KMS-11 (cell line): ENCODE measurements at regions not wholly inside any gene's neighbourhood (a gene's known extent, or its start where the extent isn't known, plus 50 kb on each side); places are given as distances from the start of the nearest gene placed in this dataset.

Source experiments
- H2AFZ ChIP-seq: fragments of 200-600 bp; sonication (generic); 2 replicates; pipeline ENCODE4 v1.6.1; 2016; ENCODE audit warnings: antibody characterized with exemption, mixed run types, low read depth
- H3K27ac ChIP-seq: fragments of 200-600 bp; sonication (generic); 2 replicates; pipeline ENCODE4 v1.6.1; 2016; ENCODE audit warnings: mild to moderate bottlenecking, mixed run types
- H3K27me3 ChIP-seq: fragments of 200-600 bp; sonication (generic); 2 replicates; pipeline ENCODE4 v1.6.1; 2017; ENCODE audit warnings: mild to moderate bottlenecking, low read depth, mixed run types, moderate library complexity; ENCODE audit not compliant: insufficient read depth
- H3K36me3 ChIP-seq: fragments of 200-600 bp; sonication (generic); 2 replicates; pipeline ENCODE4 v1.6.1; 2017; ENCODE audit warnings: mild to moderate bottlenecking, mixed run types; ENCODE audit not compliant: insufficient read depth
- H3K4me1 ChIP-seq: fragments of 200-600 bp; sonication (generic); 2 replicates; pipeline ENCODE4 v1.6.1; 2016; ENCODE audit warnings: mild to moderate bottlenecking, low read depth, mixed run types; ENCODE audit not compliant: poor library complexity, severe bottlenecking
- H3K4me2 ChIP-seq: fragments of 200-600 bp; sonication (generic); 2 replicates; pipeline ENCODE4 v1.7.0; 2016; ENCODE audit warnings: mild to moderate bottlenecking, mixed run types
- H3K4me3 ChIP-seq: fragments of 200-600 bp; sonication (generic); IDR thresholded peaks from 2 replicates; pipeline ENCODE4 v1.6.1; 2017; ENCODE audit warnings: low read depth, low read length, mixed read lengths; ENCODE audit not compliant: insufficient read depth
- H3K79me2 ChIP-seq: fragments of 200-600 bp; sonication (generic); 2 replicates; pipeline ENCODE4 v1.6.1; 2016; ENCODE audit warnings: low read depth, mixed run types; ENCODE audit not compliant: insufficient read depth
- H3K9ac ChIP-seq: fragments of 200-600 bp; sonication (generic); 2 replicates; pipeline ENCODE4 v1.6.1; 2016; ENCODE audit warnings: mild to moderate bottlenecking, mixed run types
- H4K20me1 ChIP-seq: fragments of 200-600 bp; sonication (generic); 2 replicates; pipeline ENCODE4 v1.6.1; 2016; ENCODE audit warnings: mild to moderate bottlenecking, mixed run types; ENCODE audit not compliant: insufficient read depth
- TF ChIP-seq, protein P1 (sequence below): fragments of 200-600 bp; sonication (generic); conservative IDR thresholded peaks from 2 replicates; pipeline ENCODE4 v1.6.1; 2017; ENCODE audit warnings: low read depth, mild to moderate bottlenecking, antibody characterized with exemption, low read length, moderate library complexity, mixed read lengths

DNA sequence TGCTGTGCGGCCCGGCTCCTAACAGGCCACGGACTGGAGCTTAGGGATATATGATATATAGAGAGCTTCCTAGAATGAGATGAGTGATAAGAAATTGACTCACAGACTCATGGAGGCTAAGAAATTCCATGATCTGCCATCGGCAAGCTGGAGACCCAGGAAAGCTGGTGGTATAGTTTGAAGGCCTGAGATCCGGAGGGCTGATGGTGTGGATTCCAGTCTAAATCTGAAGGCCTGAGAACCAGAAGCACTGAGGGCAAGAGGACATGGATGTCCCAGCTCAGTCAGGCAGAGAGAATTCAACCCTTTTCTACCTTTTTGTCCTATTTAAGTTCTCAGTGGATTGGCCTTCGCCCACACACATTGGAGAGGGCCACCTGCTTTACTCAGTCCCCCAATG lies 564.8 kb downstream of the TBC1D22A start:
- no peaks in the 10 kb centered on the region for H3K79me2 ChIP-seq
- TF ChIP-seq, protein P1, sequence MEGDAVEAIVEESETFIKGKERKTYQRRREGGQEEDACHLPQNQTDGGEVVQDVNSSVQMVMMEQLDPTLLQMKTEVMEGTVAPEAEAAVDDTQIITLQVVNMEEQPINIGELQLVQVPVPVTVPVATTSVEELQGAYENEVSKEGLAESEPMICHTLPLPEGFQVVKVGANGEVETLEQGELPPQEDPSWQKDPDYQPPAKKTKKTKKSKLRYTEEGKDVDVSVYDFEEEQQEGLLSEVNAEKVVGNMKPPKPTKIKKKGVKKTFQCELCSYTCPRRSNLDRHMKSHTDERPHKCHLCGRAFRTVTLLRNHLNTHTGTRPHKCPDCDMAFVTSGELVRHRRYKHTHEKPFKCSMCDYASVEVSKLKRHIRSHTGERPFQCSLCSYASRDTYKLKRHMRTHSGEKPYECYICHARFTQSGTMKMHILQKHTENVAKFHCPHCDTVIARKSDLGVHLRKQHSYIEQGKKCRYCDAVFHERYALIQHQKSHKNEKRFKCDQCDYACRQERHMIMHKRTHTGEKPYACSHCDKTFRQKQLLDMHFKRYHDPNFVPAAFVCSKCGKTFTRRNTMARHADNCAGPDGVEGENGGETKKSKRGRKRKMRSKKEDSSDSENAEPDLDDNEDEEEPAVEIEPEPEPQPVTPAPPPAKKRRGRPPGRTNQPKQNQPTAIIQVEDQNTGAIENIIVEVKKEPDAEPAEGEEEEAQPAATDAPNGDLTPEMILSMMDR, result no peak
- H4K20me1 ChIP-seq, result no peaks in the 10 kb centered on the region
- H3K4me3 ChIP-seq, result no peak overlapping the region
- H3K9ac ChIP-seq, result no peak overlapping the region
- no peak overlapping the region for H2AFZ ChIP-seq
- H3K4me2 ChIP-seq, result no peak overlapping the region
- no peak overlapping the region for H3K27ac ChIP-seq
- H3K27me3 ChIP-seq, result no peaks in the 10 kb centered on the region; the same call in 1 of the 2 replicates
- H3K4me1 ChIP-seq, result no peaks in the 10 kb centered on the region
- no peaks in the 10 kb centered on the region for H3K36me3 ChIP-seq

- no peaks in the 10 kb centered on the region; the same call in 1 of the 2 replicates for H3K27me3 ChIP-seq
- H3K4me2 ChIP-seq, result no peak overlapping the region
- TF ChIP-seq, protein P1, result no peak
- H3K79me2 ChIP-seq, result no peaks in the 10 kb centered on the region
- no peaks in the 10 kb centered on the region for H3K4me1 ChIP-seq
- no peak overlapping the region for H2AFZ ChIP-seq
- no peaks in the 10 kb centered on the region for H4K20me1 ChIP-seq
- no peaks in the 10 kb centered on the region for H3K36me3 ChIP-seq
- no peak overlapping the region for H3K27ac ChIP-seq
- no peak overlapping the region for H3K4me3 ChIP-seq
- no peak overlapping the region for H3K9ac ChIP-seq
Observed at GRCh38 chr22:47325249-47325648, 562.8 kb downstream of the TBC1D22A start.

GRCh38 chr22:47324435-47324990 lies 562.1 kb downstream of the TBC1D22A start:
- TF ChIP-seq, protein P1, result no peak

DNA sequence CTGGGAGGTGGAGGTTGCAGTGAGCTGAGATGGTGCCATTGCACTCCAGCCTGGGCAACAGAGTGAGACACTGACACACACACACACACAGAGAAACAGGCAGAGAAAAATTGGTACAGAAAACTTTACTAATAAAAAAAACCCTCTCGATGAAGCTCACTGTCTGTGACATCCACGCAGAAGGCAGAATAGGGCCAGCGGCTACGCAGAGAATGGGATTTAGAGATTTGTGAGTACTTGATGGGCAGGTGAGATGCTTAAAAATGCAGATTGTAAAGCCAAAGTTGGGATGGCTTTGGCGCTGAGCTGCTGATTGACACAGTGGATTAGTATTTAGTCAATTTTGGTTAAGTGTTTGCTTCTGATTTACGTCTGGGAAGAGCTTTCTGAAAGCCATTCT lies 561.1 kb downstream of the TBC1D22A start:
- Histone ChIP-seq H3K4me1 (no peaks in the 10 kb centered on the region), H3K79me2 (no peaks in the 10 kb centered on the region), H3K9ac (no peak overlapping the region), H3K27ac (no peak overlapping the region), H4K20me1 (no peaks in the 10 kb centered on the region), H2AFZ (no peak overlapping the region), H3K4me2 (no peak overlapping the region), H3K36me3 (no peaks in the 10 kb centered on the region), H3K4me3 (no peak overlapping the region), H3K27me3 (no peaks in the 10 kb centered on the region; the same call in 1 of the 2 replicates)
- TF ChIP-seq, protein P1, result no peak

More at GRCh38 chr22:47324435-47324990, 562.1 kb downstream of the TBC1D22A start:
- Histone ChIP-seq H3K36me3 (no peaks in the 10 kb centered on the region), H3K9ac (no peak overlapping the region), H3K4me1 (no peaks in the 10 kb centered on the region), H3K4me3 (no peak overlapping the region), H3K27ac (no peak overlapping the region), H3K4me2 (no peak overlapping the region), H4K20me1 (no peaks in the 10 kb centered on the region), H2AFZ (no peak overlapping the region), H3K79me2 (no peaks in the 10 kb centered on the region), H3K27me3 (no peaks in the 10 kb centered on the region; the same call in 1 of the 2 replicates)
